HepG2 (cell line): ENCODE measurements at regions not wholly inside any gene's neighbourhood (a gene's known extent, or its start where the extent isn't known, plus 50 kb on each side); places are given as distances from the start of the nearest gene placed in this dataset.

Experiments
- ATAC-seq: fragments of 200-7000 bp; cut with Tn5 transposase; 3 replicates; pipeline ENCODE4 v1.9.1; 2020; ENCODE audit warnings: mild to moderate bottlenecking, moderate library complexity
- BruUV-seq: library from RNA; stranded (reverse); fragments of 400-500 nt; replicated peaks from 2 replicates; lab custom pipeline; 2021; lab: Mats Ljungman, UMichigan
- CTCF ChIA-PET: fragments of 300-600 bp; formaldehyde crosslinking; extraction: SDS; loops from one replicate; lab custom pipeline; 2021; ENCODE audit warnings: low total read pairs, inconsistent platforms, low intra/inter-chr PET ratio; lab: Yijun Ruan, JAX
- POLR2A ChIA-PET: fragments of 350-600 bp; sonication (Branson Sonifier 250); formaldehyde crosslinking; loops from one replicate; lab custom pipeline; 2020; ENCODE audit warnings: antibody characterized with exemption, inconsistent platforms; lab: Yijun Ruan, JAX
- DNase-seq: peaks from one replicate; pipeline ENCODE4 v3.0.0-alpha.2; 2015; ENCODE audit warnings: low spot score
- FAIRE-seq: peaks from 3 replicates; lab custom pipeline; 2011; peaks lifted over from hg19 to GRCh38; lab: Jason Lieb, UNC
- H2AFZ ChIP-seq: one replicate; pipeline ENCODE4 v1.6.1; 2011; ENCODE audit warnings: low read length, inconsistent platforms
- H3K27ac ChIP-seq: fragments of 300-600 bp; 3 replicates; pipeline ENCODE4 v1.8.0; 2011; ENCODE audit warnings: mixed run types, mild to moderate bottlenecking, mixed read lengths, low read length, inconsistent platforms; ENCODE audit not compliant: insufficient read depth; ENCODE audit errors: extremely low read length
- H3K27me3 ChIP-seq, 2 experiments: fragments of 200-600 bp in 1 of 2; 2 replicates in 1 of 2; 3 replicates in 1 of 2; pipeline versions ENCODE4 v1.6.0 to v1.8.0; 2011; ENCODE audit warnings: low read length in 2 of 2, mild to moderate bottlenecking in 2 of 2, moderate library complexity in 2 of 2, inconsistent platforms in 1 of 2; ENCODE audit not compliant: insufficient read depth in 2 of 2, control insufficient read depth in 1 of 2
- H3K36me3 ChIP-seq, 2 experiments: fragments of 200-600 bp in 1 of 2; replicated peaks in 1 of 2; 2 replicates in 1 of 2; 3 replicates in 1 of 2; pipeline versions ENCODE4 v1.5.1 to v1.8.0; 2011; ENCODE audit warnings: low read length in 2 of 2, inconsistent platforms in 1 of 2; ENCODE audit not compliant: insufficient read depth in 2 of 2, control insufficient read depth in 1 of 2
- H3K4me1 ChIP-seq: 2 replicates; pipeline ENCODE4 v1.5.1; 2012; ENCODE audit warnings: low read length, inconsistent platforms; ENCODE audit not compliant: insufficient read depth
- H3K4me2 ChIP-seq: 2 replicates; pipeline ENCODE4 v1.6.0; 2011; ENCODE audit warnings: low read depth, low read length, inconsistent platforms
- H3K4me3 ChIP-seq, 3 experiments: fragments of 200-600 bp in 1 of 3; sonication (generic), shearing (Covaris generic) in 1 of 3; replicated peaks in 1 of 3; 2 replicates each; pipeline ENCODE4 v1.5.1; 2011 to 2016; ENCODE audit warnings: low read length in 3 of 3, inconsistent platforms in 2 of 3, low read depth in 2 of 3, mild to moderate bottlenecking in 2 of 3, control low read depth in 1 of 3, mixed read lengths in 1 of 3; ENCODE audit not compliant: insufficient read depth in 1 of 3
- H3K79me2 ChIP-seq: one replicate; pipeline ENCODE4 v1.6.1; 2011; ENCODE audit warnings: low read length, inconsistent platforms; ENCODE audit not compliant: insufficient read depth
- H3K9ac ChIP-seq: 2 replicates; pipeline ENCODE4 v1.6.0; 2011; ENCODE audit warnings: mild to moderate bottlenecking, low read depth, low read length, inconsistent platforms; ENCODE audit not compliant: insufficient read depth
- H3K9me3 ChIP-seq: 2 replicates; pipeline ENCODE4 v1.5.1; 2012; ENCODE audit warnings: mild to moderate bottlenecking, low read length
- H4K20me1 ChIP-seq: 2 replicates; pipeline ENCODE4 v1.6.0; 2011; ENCODE audit warnings: inconsistent platforms, mild to moderate bottlenecking, low read length, moderate library complexity; ENCODE audit not compliant: insufficient read depth
- CREM ChIP-seq, 2 experiments: sonication (generic) in 1 of 2; formaldehyde crosslinking in 1 of 2; IDR thresholded peaks; 2 replicates each; pipeline versions ENCODE4 v1.4.0 to v1.6.1; 2016 to 2020; ENCODE audit warnings: antibody characterized with exemption in 1 of 2, mild to moderate bottlenecking in 1 of 2, missing genetic modification reagents in 1 of 2
- MAFK ChIP-seq, 2 experiments: IDR thresholded peaks in 1 of 2; conservative IDR thresholded peaks in 1 of 2; 2 replicates each; pipeline ENCODE4 v1.6.1; 2011; ENCODE audit warnings: improper control_type of control experiment in 2 of 2, low read length in 2 of 2
- MLXIP ChIP-seq: sonication (generic); formaldehyde crosslinking; IDR thresholded peaks from 2 replicates; pipeline ENCODE4 v1.9.0; 2021; ENCODE audit warnings: missing genetic modification reagents, borderline replicate concordance
- SETDB1 ChIP-seq: sonication (generic); formaldehyde crosslinking; IDR thresholded peaks from 2 replicates; pipeline ENCODE4 v1.5.1; 2020; ENCODE audit warnings: missing genetic modification reagents, mild to moderate bottlenecking, borderline replicate concordance
- TCF7L2 ChIP-seq: IDR thresholded peaks from 2 replicates; pipeline ENCODE4 v1.6.1; 2011; ENCODE audit warnings: mild to moderate bottlenecking, low read depth, low read length, moderate library complexity
- ZKSCAN1 ChIP-seq: fragments of 150-350 bp; IDR thresholded peaks from 2 replicates; pipeline ENCODE4 v1.6.1; 2014; ENCODE audit warnings: low read length
- ZNF101 ChIP-seq: sonication (generic); formaldehyde crosslinking; IDR thresholded peaks from 2 replicates; pipeline ENCODE4 v1.4.0; 2020; ENCODE audit warnings: mild to moderate bottlenecking, low read depth, missing genetic modification reagents, borderline replicate concordance
- ZNF17 ChIP-seq: sonication (generic); formaldehyde crosslinking; IDR thresholded peaks from 2 replicates; pipeline ENCODE4 v1.5.0; 2020; ENCODE audit warnings: mild to moderate bottlenecking, missing genetic modification reagents
- ZNF354B ChIP-seq: sonication (generic); formaldehyde crosslinking; IDR thresholded peaks from 2 replicates; pipeline ENCODE4 v1.8.0; 2022; ENCODE audit warnings: mild to moderate bottlenecking, missing genetic modification reagents
- ZNF713 ChIP-seq: sonication (generic); formaldehyde crosslinking; IDR thresholded peaks from 2 replicates; pipeline ENCODE4 v1.4.0; 2020; ENCODE audit warnings: mild to moderate bottlenecking, missing genetic modification reagents
- ZNF724P ChIP-seq: sonication (generic); formaldehyde crosslinking; IDR thresholded peaks from 2 replicates; pipeline ENCODE4 v1.8.0; 2022; ENCODE audit warnings: missing genetic modification reagents, borderline replicate concordance
- ZNF766 ChIP-seq: sonication (generic); formaldehyde crosslinking; IDR thresholded peaks from 2 replicates; pipeline ENCODE4 v1.5.0; 2020; ENCODE audit warnings: missing genetic modification reagents, borderline replicate concordance
- ZNF782 ChIP-seq: sonication (generic); formaldehyde crosslinking; IDR thresholded peaks from 2 replicates; pipeline ENCODE4 v1.4.0; 2020; ENCODE audit warnings: missing genetic modification reagents, mild to moderate bottlenecking, borderline replicate concordance
- ZNF83 ChIP-seq: sonication (generic); formaldehyde crosslinking; IDR thresholded peaks from 2 replicates; pipeline ENCODE4 v1.4.0; 2020; ENCODE audit warnings: missing genetic modification reagents, mild to moderate bottlenecking, borderline replicate concordance
- WGBS: methylation state at CpG from one replicate; pipeline ENCODE4 v1.1.6; 2017; ENCODE audit warnings: low lambda C conversion rate; 5-methylcytosine and 5-hydroxymethylcytosine counted together
- in situ Hi-C: cut with HindIII; loops from 2 replicates; pipeline ENCODE4 v1.10.0; 2017; ENCODE audit warnings: low pct_unique_long_range_greater_than_20kb; ENCODE audit not compliant: extremely low pct_ligation_motif_present
- intact Hi-C: fragments of 100-400 bp; cut with micrococcal nuclease; formaldehyde crosslinking; loops from one replicate; pipeline ENCODE4 v1.10.0; 2022; ENCODE audit not compliant: unreplicated experiment
- TF ChIP-seq, protein P1 (sequence below): sonication (generic); formaldehyde crosslinking; IDR thresholded peaks from 2 replicates; pipeline ENCODE4 v1.5.1; 2020; ENCODE audit warnings: missing genetic modification reagents, mild to moderate bottlenecking, borderline replicate concordance
- TF ChIP-seq, protein P2 (sequence below): sonication (generic); formaldehyde crosslinking; IDR thresholded peaks from 2 replicates; pipeline ENCODE4 v1.8.0; 2022; ENCODE audit warnings: missing genetic modification reagents, mild to moderate bottlenecking, moderate library complexity, borderline replicate concordance

DNA sequence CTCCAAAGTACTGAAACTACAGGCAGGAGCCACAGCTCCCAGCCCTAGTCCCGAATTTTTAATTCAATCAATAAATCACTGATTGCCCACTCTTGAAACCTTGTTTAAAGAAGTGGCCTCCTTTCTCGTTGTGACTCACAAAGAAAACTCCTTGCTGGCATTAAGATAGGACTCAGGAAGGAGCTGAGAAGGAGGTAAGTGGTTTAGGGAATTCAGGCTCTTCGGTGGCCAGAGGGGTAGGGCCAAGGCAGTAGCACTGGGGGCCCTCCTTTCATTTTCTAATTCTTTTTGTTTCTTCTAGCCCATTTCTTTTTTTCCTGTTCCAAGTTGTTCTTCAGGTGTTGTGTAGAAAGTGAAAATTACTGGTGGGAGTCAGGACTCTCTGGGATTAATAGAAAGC, 86.2 kb upstream of the OR9Q1 start (continued):
- TF ChIP-seq MLXIP (CRISPR knock-in tag) = no peak

DNA sequence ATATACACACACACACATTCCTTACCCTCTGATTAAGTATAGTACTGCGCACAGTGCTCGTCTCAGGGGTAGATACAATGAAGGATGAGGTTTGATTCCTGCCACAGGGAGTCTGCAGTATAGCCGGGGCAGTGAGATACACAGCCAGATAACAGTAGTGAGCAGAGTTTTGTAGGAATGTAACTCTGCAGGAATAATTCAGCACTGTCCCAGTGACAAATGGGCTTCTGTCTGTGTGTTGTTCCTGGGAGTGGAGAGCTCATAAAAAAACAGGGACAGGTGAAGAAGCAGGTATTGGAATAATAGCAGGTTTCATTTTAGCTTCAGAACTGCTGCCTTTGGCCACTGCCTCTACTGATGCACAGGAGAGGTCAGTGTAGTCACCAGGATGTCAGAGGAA, 85.3 kb upstream of the OR9Q1 start:
- Histone ChIP-seq H3K9me3 (no peaks in the 10 kb centered on the region), H3K4me2 (no peak overlapping the region), H3K79me2 (no peaks in the 10 kb centered on the region), H2AFZ (no peak overlapping the region), H3K9ac (no peak overlapping the region), H3K27ac (no peak overlapping the region), H3K4me3 (no peak overlapping the region), H3K4me1 (peaks cover 81% of the 10 kb centered on the region), H3K27me3 (no peaks in the 10 kb centered on the region; a peak in 1 of 5 replicates), H4K20me1 (no peaks in the 10 kb centered on the region), H3K36me3 (no peaks in the 10 kb centered on the region)
- ChIA-PET CTCF (no interaction called here), POLR2A (no interaction called here)
- no TSS peak for BruUV-seq
- no peak for FAIRE-seq
- DNase-seq = no peak
- intact Hi-C loops (loop anchor here (5.0 kb wide), 1 partner anchor 34 kb away; no protein-coding TSS in a partner anchor), in situ Hi-C loops (no loop called here)
- WGBS = 76% methylated on average over 3 of the region's 3 CpGs
- ATAC-seq = no peak
- TF ChIP-seq CREM (IDR thresholded peaks at IDR 0.05) (no peak), CREM (CRISPR knock-in tag; IDR thresholded peaks at IDR 0.05) (no peak), MAFK (conservative IDR thresholded peaks at IDR 0.05 in 1 of 2, IDR thresholded peaks at IDR 0.05 in 1 of 2; ENCODE audit: low read length in 2 of 2) (no peak), ZNF101 (no peak), ZNF713 (CRISPR knock-in tag) (no peak), ZNF83 (CRISPR knock-in tag) (no peak), ZNF354B (no peak), ZKSCAN1 (no peak), ZNF766 (CRISPR knock-in tag) (no peak), TCF7L2 (no peak), ZNF782 (CRISPR knock-in tag) (no peak), ZNF724P (CRISPR knock-in tag) (no peak), SETDB1 (CRISPR knock-in tag) (no peak), ZNF17 (no peak)
- TF ChIP-seq, protein P1, sequence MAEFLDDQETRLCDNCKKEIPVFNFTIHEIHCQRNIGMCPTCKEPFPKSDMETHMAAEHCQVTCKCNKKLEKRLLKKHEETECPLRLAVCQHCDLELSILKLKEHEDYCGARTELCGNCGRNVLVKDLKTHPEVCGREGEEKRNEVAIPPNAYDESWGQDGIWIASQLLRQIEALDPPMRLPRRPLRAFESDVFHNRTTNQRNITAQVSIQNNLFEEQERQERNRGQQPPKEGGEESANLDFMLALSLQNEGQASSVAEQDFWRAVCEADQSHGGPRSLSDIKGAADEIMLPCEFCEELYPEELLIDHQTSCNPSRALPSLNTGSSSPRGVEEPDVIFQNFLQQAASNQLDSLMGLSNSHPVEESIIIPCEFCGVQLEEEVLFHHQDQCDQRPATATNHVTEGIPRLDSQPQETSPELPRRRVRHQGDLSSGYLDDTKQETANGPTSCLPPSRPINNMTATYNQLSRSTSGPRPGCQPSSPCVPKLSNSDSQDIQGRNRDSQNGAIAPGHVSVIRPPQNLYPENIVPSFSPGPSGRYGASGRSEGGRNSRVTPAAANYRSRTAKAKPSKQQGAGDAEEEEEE (CRISPR knock-in tag) = no peak
- TF ChIP-seq, protein P2, sequence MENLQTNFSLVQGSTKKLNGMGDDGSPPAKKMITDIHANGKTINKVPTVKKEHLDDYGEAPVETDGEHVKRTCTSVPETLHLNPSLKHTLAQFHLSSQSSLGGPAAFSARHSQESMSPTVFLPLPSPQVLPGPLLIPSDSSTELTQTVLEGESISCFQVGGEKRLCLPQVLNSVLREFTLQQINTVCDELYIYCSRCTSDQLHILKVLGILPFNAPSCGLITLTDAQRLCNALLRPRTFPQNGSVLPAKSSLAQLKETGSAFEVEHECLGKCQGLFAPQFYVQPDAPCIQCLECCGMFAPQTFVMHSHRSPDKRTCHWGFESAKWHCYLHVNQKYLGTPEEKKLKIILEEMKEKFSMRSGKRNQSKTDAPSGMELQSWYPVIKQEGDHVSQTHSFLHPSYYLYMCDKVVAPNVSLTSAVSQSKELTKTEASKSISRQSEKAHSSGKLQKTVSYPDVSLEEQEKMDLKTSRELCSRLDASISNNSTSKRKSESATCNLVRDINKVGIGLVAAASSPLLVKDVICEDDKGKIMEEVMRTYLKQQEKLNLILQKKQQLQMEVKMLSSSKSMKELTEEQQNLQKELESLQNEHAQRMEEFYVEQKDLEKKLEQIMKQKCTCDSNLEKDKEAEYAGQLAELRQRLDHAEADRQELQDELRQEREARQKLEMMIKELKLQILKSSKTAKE = no peak
